CD14-positive monocyte (primary cell): ENCODE measurements at regions not wholly inside any gene's neighbourhood (a gene's known extent, or its start where the extent isn't known, plus 50 kb on each side); places are given as distances from the start of the nearest gene placed in this dataset.

Experiments used
- DNase-seq, 3 donors: peaks; one replicate each; pipeline ENCODE4 v3.0.0-alpha.2; 2011 to 2022
- H2AFZ ChIP-seq: 2 replicates; pipeline ENCODE4 v1.6.0; 2012; ENCODE audit warnings: mild to moderate bottlenecking, low read depth, low read length, inconsistent platforms; ENCODE audit not compliant: insufficient read depth, poor library complexity, severe bottlenecking
- H3K27ac ChIP-seq, 2 donors: 1 replicate in 1 of 2; 2 replicates in 1 of 2; pipeline ENCODE4 v1.5.1; 2012 to 2013; ENCODE audit warnings: low read length in 2 of 2, control low read depth in 1 of 2, inconsistent platforms in 1 of 2, low read depth in 1 of 2, mild to moderate bottlenecking in 1 of 2
- H3K27me3 ChIP-seq, 2 donors: one replicate each; pipeline versions ENCODE4 v1.6.0 to v1.6.1; 2011 to 2013; ENCODE audit warnings: low read length in 2 of 2; ENCODE audit not compliant: control insufficient read depth in 2 of 2, insufficient read depth in 2 of 2
- H3K36me3 ChIP-seq, 2 donors: replicated peaks in 1 of 2; 1 replicate in 1 of 2; 2 replicates in 1 of 2; pipeline versions ENCODE4 v1.5.1 to v1.6.1; 2012 to 2013; ENCODE audit warnings: low read length in 2 of 2, control low read depth in 1 of 2, inconsistent platforms in 1 of 2, mild to moderate bottlenecking in 1 of 2; ENCODE audit not compliant: insufficient read depth in 2 of 2, control insufficient read depth in 1 of 2
- H3K4me1 ChIP-seq, 2 donors: 1 replicate in 1 of 2; 2 replicates in 1 of 2; pipeline versions ENCODE4 v1.5.1 to v1.6.1; 2012 to 2013; ENCODE audit warnings: low read length in 2 of 2, control low read depth in 1 of 2, inconsistent platforms in 1 of 2, mild to moderate bottlenecking in 1 of 2, moderate library complexity in 1 of 2; ENCODE audit not compliant: insufficient read depth in 2 of 2, control insufficient read depth in 1 of 2
- H3K4me2 ChIP-seq: replicated peaks from 2 replicates; pipeline ENCODE3; 2012; ENCODE audit warnings: low read length, moderate library complexity, mild to moderate bottlenecking; ENCODE audit not compliant: poor library complexity, severe bottlenecking; ENCODE audit errors: extremely low read depth
- H3K4me3 ChIP-seq, 3 experiments: fragments of 200-600 bp in 1 of 3; sonication (generic) in 1 of 3; replicated peaks in 1 of 3; 1 replicate in 2 of 3; 2 replicates in 1 of 3; pipeline ENCODE4 v1.5.1; 2011 to 2013; ENCODE audit warnings: low read length in 3 of 3, mild to moderate bottlenecking in 3 of 3, control low read depth in 2 of 3, low read depth in 2 of 3, inconsistent platforms in 1 of 3, moderate library complexity in 1 of 3
- H3K79me2 ChIP-seq: 2 replicates; pipeline ENCODE4 v1.6.0; 2012; ENCODE audit warnings: mild to moderate bottlenecking, control low read depth, inconsistent platforms, low read length, moderate library complexity; ENCODE audit not compliant: insufficient read depth
- H3K9ac ChIP-seq: 2 replicates; pipeline ENCODE4 v1.6.0; 2017; ENCODE audit warnings: low read length, mild to moderate bottlenecking; ENCODE audit not compliant: insufficient read depth, poor library complexity, severe bottlenecking
- H3K9me3 ChIP-seq, 2 donors: replicated peaks in 1 of 2; 1 replicate in 1 of 2; 2 replicates in 1 of 2; pipeline versions ENCODE4 v1.5.1 to v1.6.1; 2012 to 2013; ENCODE audit warnings: low read length in 2 of 2, control low read depth in 1 of 2; ENCODE audit not compliant: control insufficient read depth in 1 of 2, insufficient read depth in 1 of 2
- H4K20me1 ChIP-seq: 2 replicates; pipeline ENCODE4 v1.6.0; 2012; ENCODE audit warnings: mild to moderate bottlenecking, low read length, control low read depth, moderate library complexity; ENCODE audit not compliant: insufficient read depth
- H3K27ac Mint-ChIP-seq, 7 donors: one replicate each; pipeline ENCODE4 v1.8.0; 2020; ENCODE audit warnings: mild to moderate bottlenecking in 7 of 7, mixed read lengths in 7 of 7, moderate library complexity in 6 of 7, inconsistent platforms in 2 of 7
- H3K27me3 Mint-ChIP-seq, 3 donors: one replicate each; pipeline ENCODE4 v1.8.0; 2021 to 2022; ENCODE audit warnings: low read depth in 3 of 3, mild to moderate bottlenecking in 3 of 3, mixed read lengths in 3 of 3, moderate library complexity in 3 of 3, inconsistent platforms in 1 of 3
- H3K36me3 Mint-ChIP-seq, 2 donors: one replicate each; pipeline ENCODE4 v1.8.0; 2020; ENCODE audit warnings: mixed read lengths in 2 of 2, inconsistent platforms in 1 of 2, mild to moderate bottlenecking in 1 of 2
- H3K4me1 Mint-ChIP-seq: one replicate; pipeline ENCODE4 v1.8.0; 2020; ENCODE audit warnings: mild to moderate bottlenecking, mixed read lengths
- H3K4me3 Mint-ChIP-seq, 2 donors: one replicate each; pipeline ENCODE4 v1.8.0; 2020; ENCODE audit warnings: mild to moderate bottlenecking in 2 of 2, mixed read lengths in 2 of 2, moderate library complexity in 1 of 2
- H3K9me3 Mint-ChIP-seq, 7 donors: one replicate each; pipeline ENCODE4 v1.8.0; 2020 to 2022; ENCODE audit warnings: mixed read lengths in 7 of 7, mild to moderate bottlenecking in 6 of 7, moderate library complexity in 6 of 7, inconsistent platforms in 2 of 7
- CTCF ChIP-seq: fragments of 200-600 bp; IDR thresholded peaks from one replicate; pipeline ENCODE4 v1.8.0; 2022; ENCODE audit warnings: antibody characterized with exemption, mild to moderate bottlenecking
- WGBS: methylation state at CpG from one replicate; pipeline ENCODE4 v1.1.5; 2013; ENCODE audit warnings: missing lambda C conversion rate; ENCODE audit not compliant: insufficient coverage; 5-methylcytosine and 5-hydroxymethylcytosine counted together
- intact Hi-C, 2 donors: fragments of 100-400 bp; cut with micrococcal nuclease; formaldehyde crosslinking; loops; one replicate each; pipeline versions ENCODE4 v1.15.0 to v1.15.1; 2023

- Histone ChIP-seq H3K36me3 (no peaks in the 10 kb centered on the region), H3K4me2 (no peak overlapping the region), H4K20me1 (no peaks in the 10 kb centered on the region), H3K9ac (no peak overlapping the region), H3K9me3 (peaks cover 0 to 10% of the 10 kb centered on the region in 2 donors), H3K79me2 (no peaks in the 10 kb centered on the region), H2AFZ (no peak overlapping the region), H3K4me1 (no peaks in the 10 kb centered on the region), H3K27me3 (no peaks in the 10 kb centered on the region), H3K4me3 (no peak overlapping the region), H3K27ac (no peak overlapping the region)
- TF ChIP-seq CTCF: no peak
- WGBS: 70% methylated on average over 1 of the region's 3 CpGs
- DNase-seq: no peak
- H3K27me3 Mint-ChIP-seq: peaks cover 0 to 3% (median 1%) of the 10 kb centered on the region in 3 donors
- H3K36me3 Mint-ChIP-seq: no peaks in the 10 kb centered on the region
- no peak overlapping the region for H3K27ac Mint-ChIP-seq
- intact Hi-C loops: no loop called here
- H3K4me3 Mint-ChIP-seq: no peak overlapping the region
- no peaks in the 10 kb centered on the region for H3K4me1 Mint-ChIP-seq
- peaks cover 2 to 13% (median 3%) of the 10 kb centered on the region in 7 donors for H3K9me3 Mint-ChIP-seq
Measured at GRCh38 chr16:61460020-61460419, 576.2 kb downstream of the CDH8 start.

- Histone ChIP-seq H4K20me1 (no peaks in the 10 kb centered on the region), H3K4me3 (no peak overlapping the region), H3K79me2 (no peaks in the 10 kb centered on the region), H3K9me3 (no peaks in the 10 kb centered on the region), H3K27me3 (no peaks in the 10 kb centered on the region), H2AFZ (no peak overlapping the region), H3K9ac (no peak overlapping the region), H3K4me2 (no peak overlapping the region), H3K27ac (no peak overlapping the region), H3K4me1 (no peaks in the 10 kb centered on the region), H3K36me3 (no peaks in the 10 kb centered on the region)
- WGBS: 80% methylated on average over 1 of the region's 2 CpGs
- Mint-ChIP-seq H3K27me3 (peaks cover 0 to 1% (median 0%) of the 10 kb centered on the region in 3 donors), H3K4me3 (no peak overlapping the region), H3K36me3 (no peaks in the 10 kb centered on the region), H3K27ac (no peak overlapping the region), H3K4me1 (no peaks in the 10 kb centered on the region), H3K9me3 (peaks cover 0 to 4% (median 2%) of the 10 kb centered on the region in 7 donors)
- DNase-seq: no peak
- intact Hi-C loops: no loop called here
- no peak for TF ChIP-seq CTCF
Measured at GRCh38 chr16:61435346-61435745, 600.9 kb downstream of the CDH8 start.
